ENCODE measurements at regions not wholly inside any gene's neighbourhood (a gene's known extent, or its start where the extent isn't known, plus 50 kb on each side); places are given as distances from the start of the nearest gene placed in this dataset.

- H3K4me1 ChIP-seq (ENCODE audit: insufficient read depth, low read length, severe bottlenecking) = no peaks in the 10 kb centered on the region
- H3K9me3 ChIP-seq (ENCODE audit: low read length) = no peaks in the 10 kb centered on the region
- H3K4me3 ChIP-seq (ENCODE audit: low read depth, low read length, poor library complexity, severe bottlenecking) = no peak overlapping the region
- H3K36me3 ChIP-seq (ENCODE audit: insufficient read depth, low read length) = no peaks in the 10 kb centered on the region
- no peak overlapping the region for H3K9ac ChIP-seq (ENCODE audit: low read length)
- H3K9me2 ChIP-seq (ENCODE audit: low read depth, low read length) = no peaks in the 10 kb centered on the region
- H3K27me3 ChIP-seq (ENCODE audit: insufficient read depth, low read length) = no peaks in the 10 kb centered on the region
- no peaks in the 10 kb centered on the region for H4K20me1 ChIP-seq (ENCODE audit: insufficient read depth, low read length)
- no peak for TF ChIP-seq EZH2 (IDR thresholded peaks at IDR 0.05; ENCODE audit: borderline replicate concordance, low read length)
- H3K4me2 ChIP-seq (ENCODE audit: low read length) = no peak overlapping the region
- no peaks in the 10 kb centered on the region for H3F3A ChIP-seq (ENCODE audit: insufficient read depth, low read length)
- H3K79me2 ChIP-seq (ENCODE audit: insufficient read depth, low read length) = no peaks in the 10 kb centered on the region
- no peak overlapping the region for H2AFZ ChIP-seq (ENCODE audit: low read length)
- no peak overlapping the region for H3K27ac ChIP-seq (ENCODE audit: low read depth, low read length, poor library complexity, severe bottlenecking)
These were observed 1603.2 kb upstream of the PABPC4L start for GRCh38 chr4:135804785-135805184.

GRCh38 chr4:135777361-135777760 lies 1575.8 kb upstream of the PABPC4L start:
- no peaks in the 10 kb centered on the region for H3K27me3 ChIP-seq (ENCODE audit: insufficient read depth, low read length)
- H2AFZ ChIP-seq (ENCODE audit: low read length) = no peak overlapping the region
- H3K4me2 ChIP-seq (ENCODE audit: low read length) = no peak overlapping the region
- H4K20me1 ChIP-seq (ENCODE audit: insufficient read depth, low read length) = no peaks in the 10 kb centered on the region
- H3K9ac ChIP-seq (ENCODE audit: low read length) = no peak overlapping the region
- H3K4me1 ChIP-seq (ENCODE audit: insufficient read depth, low read length, severe bottlenecking) = no peaks in the 10 kb centered on the region
- H3F3A ChIP-seq (ENCODE audit: insufficient read depth, low read length) = no peaks in the 10 kb centered on the region
- H3K27ac ChIP-seq (ENCODE audit: low read depth, low read length, poor library complexity, severe bottlenecking) = no peak overlapping the region
- no peak overlapping the region for H3K4me3 ChIP-seq (ENCODE audit: low read depth, low read length, poor library complexity, severe bottlenecking)
- no peaks in the 10 kb centered on the region for H3K79me2 ChIP-seq (ENCODE audit: insufficient read depth, low read length)
- TF ChIP-seq EZH2 (IDR thresholded peaks at IDR 0.05; ENCODE audit: borderline replicate concordance, low read length) = no peak
- no peak for TF ChIP-seq CTCF (IDR thresholded peaks at IDR 0.05; ENCODE audit: low read length)
- no peaks in the 10 kb centered on the region for H3K36me3 ChIP-seq (ENCODE audit: insufficient read depth, low read length)
- H3K9me3 ChIP-seq (ENCODE audit: low read length) = no peaks in the 10 kb centered on the region
- H3K9me2 ChIP-seq (ENCODE audit: low read depth, low read length) = no peaks in the 10 kb centered on the region

- H3K4me2 ChIP-seq (ENCODE audit: low read length) = no peak overlapping the region
These were observed 1574.3 kb upstream of the PABPC4L start for GRCh38 chr4:135775909-135776308.

More at GRCh38 chr4:135775909-135776308, 1574.3 kb upstream of the PABPC4L start:
- H4K20me1 ChIP-seq (ENCODE audit: insufficient read depth, low read length) = no peaks in the 10 kb centered on the region
- no peaks in the 10 kb centered on the region for H3K9me3 ChIP-seq (ENCODE audit: low read length)
- no peaks in the 10 kb centered on the region for H3K9me2 ChIP-seq (ENCODE audit: low read depth, low read length)
- TF ChIP-seq CTCF (IDR thresholded peaks at IDR 0.05; ENCODE audit: low read length) (no peak), EZH2 (IDR thresholded peaks at IDR 0.05; ENCODE audit: borderline replicate concordance, low read length) (no peak)
- H3K9ac ChIP-seq (ENCODE audit: low read length) = no peak overlapping the region
- H3K27ac ChIP-seq (ENCODE audit: low read depth, low read length, poor library complexity, severe bottlenecking) = no peak overlapping the region
- H2AFZ ChIP-seq (ENCODE audit: low read length) = no peak overlapping the region
- no peaks in the 10 kb centered on the region for H3K27me3 ChIP-seq (ENCODE audit: insufficient read depth, low read length)
- no peaks in the 10 kb centered on the region for H3K4me1 ChIP-seq (ENCODE audit: insufficient read depth, low read length, severe bottlenecking)
- H3K4me3 ChIP-seq (ENCODE audit: low read depth, low read length, poor library complexity, severe bottlenecking) = no peak overlapping the region
- H3F3A ChIP-seq (ENCODE audit: insufficient read depth, low read length) = no peaks in the 10 kb centered on the region
- no peaks in the 10 kb centered on the region for H3K79me2 ChIP-seq (ENCODE audit: insufficient read depth, low read length)
- no peaks in the 10 kb centered on the region for H3K36me3 ChIP-seq (ENCODE audit: insufficient read depth, low read length)

Data from OCI-LY1 (cell line).